ENCODE measurements at regions not wholly inside any gene's neighbourhood (a gene's known extent, or its start where the extent isn't known, plus 50 kb on each side); places are given as distances from the start of the nearest gene placed in this dataset.

DNA sequence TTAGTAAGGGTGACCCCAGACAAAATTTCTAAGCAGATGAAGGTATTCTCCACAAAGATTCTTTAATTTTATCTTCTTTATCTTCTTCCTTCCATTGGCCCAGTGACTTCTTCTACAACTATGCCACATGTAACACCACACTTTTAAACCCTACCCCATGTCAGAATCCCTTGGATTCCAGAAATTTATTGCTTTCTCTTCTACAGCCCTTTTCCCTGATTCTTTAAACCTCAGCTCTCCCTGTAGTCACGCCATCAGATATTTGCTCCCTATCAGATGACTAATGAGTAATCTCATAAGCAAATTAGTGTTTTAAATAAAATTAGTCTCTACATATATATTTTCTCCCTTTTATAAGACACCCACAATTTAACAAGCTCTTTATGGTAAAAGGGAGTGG is 423.4 kb upstream of the CHORDC1 start:
- Mint-ChIP-seq H3K4me1 (no peaks in the 10 kb centered on the region), H3K27me3 (ENCODE audit: low read depth in 3 of 3) (no peaks in the 10 kb centered on the region), H3K9me3 (peaks cover 0 to 4% (median 0%) of the 10 kb centered on the region in 7 donors), H3K4me3 (no peak overlapping the region), H3K27ac (no peak overlapping the region), H3K36me3 (no peaks in the 10 kb centered on the region)
- Histone ChIP-seq H3K36me3 (replicated peaks in 1 of 2; ENCODE audit: control insufficient read depth in 1 of 2, insufficient read depth in 2 of 2, low read length in 2 of 2) (no peaks in the 10 kb centered on the region), H4K20me1 (ENCODE audit: insufficient read depth, low read length) (no peaks in the 10 kb centered on the region), H3K4me2 (replicated peaks; ENCODE audit: extremely low read depth, low read length, poor library complexity, severe bottlenecking) (no peak overlapping the region), H3K9ac (ENCODE audit: insufficient read depth, low read length, poor library complexity, severe bottlenecking) (no peak overlapping the region), H3K27ac (ENCODE audit: low read depth in 1 of 2, low read length in 2 of 2) (no peak overlapping the region), H3K4me1 (ENCODE audit: control insufficient read depth in 1 of 2, insufficient read depth in 2 of 2, low read length in 2 of 2) (no peaks in the 10 kb centered on the region), H2AFZ (ENCODE audit: insufficient read depth, low read depth, low read length, poor library complexity, severe bottlenecking) (no peak overlapping the region), H3K9me3 (replicated peaks in 1 of 2; ENCODE audit: control insufficient read depth in 1 of 2, insufficient read depth in 1 of 2, low read length in 2 of 2) (no peaks in the 10 kb centered on the region), H3K27me3 (ENCODE audit: control insufficient read depth in 2 of 2, insufficient read depth in 2 of 2, low read length in 2 of 2) (no peaks in the 10 kb centered on the region), H3K4me3 (replicated peaks in 1 of 3; ENCODE audit: low read depth in 2 of 3, low read length in 3 of 3) (no peak overlapping the region), H3K79me2 (ENCODE audit: insufficient read depth, low read length) (no peaks in the 10 kb centered on the region)
- TF ChIP-seq, protein P1, sequence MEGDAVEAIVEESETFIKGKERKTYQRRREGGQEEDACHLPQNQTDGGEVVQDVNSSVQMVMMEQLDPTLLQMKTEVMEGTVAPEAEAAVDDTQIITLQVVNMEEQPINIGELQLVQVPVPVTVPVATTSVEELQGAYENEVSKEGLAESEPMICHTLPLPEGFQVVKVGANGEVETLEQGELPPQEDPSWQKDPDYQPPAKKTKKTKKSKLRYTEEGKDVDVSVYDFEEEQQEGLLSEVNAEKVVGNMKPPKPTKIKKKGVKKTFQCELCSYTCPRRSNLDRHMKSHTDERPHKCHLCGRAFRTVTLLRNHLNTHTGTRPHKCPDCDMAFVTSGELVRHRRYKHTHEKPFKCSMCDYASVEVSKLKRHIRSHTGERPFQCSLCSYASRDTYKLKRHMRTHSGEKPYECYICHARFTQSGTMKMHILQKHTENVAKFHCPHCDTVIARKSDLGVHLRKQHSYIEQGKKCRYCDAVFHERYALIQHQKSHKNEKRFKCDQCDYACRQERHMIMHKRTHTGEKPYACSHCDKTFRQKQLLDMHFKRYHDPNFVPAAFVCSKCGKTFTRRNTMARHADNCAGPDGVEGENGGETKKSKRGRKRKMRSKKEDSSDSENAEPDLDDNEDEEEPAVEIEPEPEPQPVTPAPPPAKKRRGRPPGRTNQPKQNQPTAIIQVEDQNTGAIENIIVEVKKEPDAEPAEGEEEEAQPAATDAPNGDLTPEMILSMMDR (IDR thresholded peaks at IDR 0.05), result no peak
- WGBS (ENCODE audit: insufficient coverage), result no CpG with 5 or more reads among the region's 1 CpG
- intact Hi-C loops (cut with micrococcal nuclease), result no loop called here
- no peak for DNase-seq

DNA sequence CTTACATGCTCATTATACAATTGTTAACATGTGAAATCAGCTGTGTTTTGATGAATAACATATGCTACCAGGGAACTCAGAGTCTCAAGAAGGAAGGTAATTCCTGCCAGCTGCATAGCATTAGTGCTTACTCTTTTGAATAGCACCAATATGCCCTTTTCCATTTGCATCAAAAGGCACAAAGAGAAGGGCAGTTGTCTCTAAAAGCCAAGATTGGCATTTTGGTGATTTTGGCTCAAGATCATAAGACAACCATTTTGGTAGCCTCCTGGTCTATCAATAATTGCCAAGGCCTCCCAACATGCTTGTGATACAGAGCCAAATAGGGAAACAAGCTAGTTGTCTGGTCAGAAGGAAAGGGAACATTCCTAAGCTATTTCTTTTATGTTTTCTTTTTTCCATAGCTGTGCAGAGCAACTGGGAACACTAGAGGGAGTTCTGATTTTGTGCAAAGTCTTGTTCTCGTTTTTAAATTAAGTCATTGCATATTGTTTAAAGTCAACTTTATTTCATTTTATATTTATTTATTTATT is 416.7 kb upstream of the CHORDC1 start:
- no peak overlapping the region for H3K9ac ChIP-seq (ENCODE audit: insufficient read depth, low read length, poor library complexity, severe bottlenecking)
- no peaks in the 10 kb centered on the region for H3K36me3 ChIP-seq (replicated peaks in 1 of 2; ENCODE audit: control insufficient read depth in 1 of 2, insufficient read depth in 2 of 2, low read length in 2 of 2)
- H3K4me3 ChIP-seq (replicated peaks in 1 of 3; ENCODE audit: low read depth in 2 of 3, low read length in 3 of 3), result no peak overlapping the region
- Mint-ChIP-seq H3K36me3 (no peaks in the 10 kb centered on the region), H3K4me1 (no peaks in the 10 kb centered on the region), H3K4me3 (no peak overlapping the region), H3K27me3 (ENCODE audit: low read depth in 3 of 3) (no peaks in the 10 kb centered on the region), H3K27ac (no peak overlapping the region), H3K9me3 (peaks cover 0 to 10% (median 3%) of the 10 kb centered on the region in 7 donors)
- DNase-seq, result no peak
- H3K27me3 ChIP-seq (ENCODE audit: control insufficient read depth in 2 of 2, insufficient read depth in 2 of 2, low read length in 2 of 2), result no peaks in the 10 kb centered on the region
- intact Hi-C loops (cut with micrococcal nuclease), result no loop called here
- no peak overlapping the region for H3K4me2 ChIP-seq (replicated peaks; ENCODE audit: extremely low read depth, low read length, poor library complexity, severe bottlenecking)
- no peaks in the 10 kb centered on the region for H3K4me1 ChIP-seq (ENCODE audit: control insufficient read depth in 1 of 2, insufficient read depth in 2 of 2, low read length in 2 of 2)
- no CpG with 5 or more reads among the region's 1 CpG for WGBS (ENCODE audit: insufficient coverage)
- no peak overlapping the region for H2AFZ ChIP-seq (ENCODE audit: insufficient read depth, low read depth, low read length, poor library complexity, severe bottlenecking)
- no peaks in the 10 kb centered on the region for H3K9me3 ChIP-seq (replicated peaks in 1 of 2; ENCODE audit: control insufficient read depth in 1 of 2, insufficient read depth in 1 of 2, low read length in 2 of 2)
- no peak overlapping the region for H3K27ac ChIP-seq (ENCODE audit: low read depth in 1 of 2, low read length in 2 of 2)
- TF ChIP-seq, protein P1 (IDR thresholded peaks at IDR 0.05), result no peak
- no peaks in the 10 kb centered on the region for H3K79me2 ChIP-seq (ENCODE audit: insufficient read depth, low read length)
- H4K20me1 ChIP-seq (ENCODE audit: insufficient read depth, low read length), result no peaks in the 10 kb centered on the region

Measured in CD14-positive monocyte (primary cell).